WTC11 (cell line): ENCODE measurements at regions not wholly inside any gene's neighbourhood (a gene's known extent, or its start where the extent isn't known, plus 50 kb on each side); places are given as distances from the start of the nearest gene placed in this dataset.

Experiments
- CTCF ChIP-seq: fragments of 200-600 bp; IDR thresholded peaks from 2 replicates; pipeline ENCODE4 v1.8.0; 2022; ENCODE audit warnings: antibody characterized with exemption
- ESRRA ChIP-seq: sonication (generic); formaldehyde crosslinking; IDR thresholded peaks from 2 replicates; pipeline ENCODE4 v1.8.1; 2022; ENCODE audit warnings: mild to moderate bottlenecking, missing genetic modification reagents, borderline replicate concordance
- JUN ChIP-seq: sonication (generic); formaldehyde crosslinking; IDR thresholded peaks from 2 replicates; pipeline ENCODE4 v1.8.0; 2023; ENCODE audit warnings: mild to moderate bottlenecking, missing genetic modification reagents
- PREB ChIP-seq: sonication (generic); formaldehyde crosslinking; IDR thresholded peaks from 2 replicates; pipeline ENCODE4 v1.8.1; 2022; ENCODE audit warnings: mild to moderate bottlenecking, missing genetic modification reagents, moderate library complexity, borderline replicate concordance

DNA sequence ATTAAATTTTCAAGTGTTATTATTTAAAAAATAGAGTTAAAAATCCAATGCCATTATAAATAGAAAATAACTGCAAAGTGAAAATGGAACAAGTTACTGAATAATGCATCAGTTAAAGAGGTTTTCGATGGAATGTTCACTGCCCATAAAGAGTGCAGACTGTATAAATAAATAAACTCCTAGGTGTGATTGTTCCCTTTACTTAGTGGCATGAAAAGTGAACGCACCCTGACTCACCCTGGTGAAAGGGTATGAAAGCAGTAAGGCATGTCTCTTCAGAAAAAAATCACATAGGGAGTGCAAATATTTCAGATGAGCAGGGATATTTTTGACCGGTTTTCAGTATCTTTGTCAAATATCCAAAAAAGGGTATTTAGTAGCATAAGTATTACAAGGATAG lies 387.8 kb downstream of the DCAF12L2 start:
- no peak for TF ChIP-seq CTCF
- no peak for TF ChIP-seq PREB (CRISPR knock-in tag)
- TF ChIP-seq ESRRA (CRISPR knock-in tag), result no peak
- no peak for TF ChIP-seq JUN (CRISPR knock-in tag)
